ENCODE measurements at regions not wholly inside any gene's neighbourhood (a gene's known extent, or its start where the extent isn't known, plus 50 kb on each side); places are given as distances from the start of the nearest gene placed in this dataset.

DNA sequence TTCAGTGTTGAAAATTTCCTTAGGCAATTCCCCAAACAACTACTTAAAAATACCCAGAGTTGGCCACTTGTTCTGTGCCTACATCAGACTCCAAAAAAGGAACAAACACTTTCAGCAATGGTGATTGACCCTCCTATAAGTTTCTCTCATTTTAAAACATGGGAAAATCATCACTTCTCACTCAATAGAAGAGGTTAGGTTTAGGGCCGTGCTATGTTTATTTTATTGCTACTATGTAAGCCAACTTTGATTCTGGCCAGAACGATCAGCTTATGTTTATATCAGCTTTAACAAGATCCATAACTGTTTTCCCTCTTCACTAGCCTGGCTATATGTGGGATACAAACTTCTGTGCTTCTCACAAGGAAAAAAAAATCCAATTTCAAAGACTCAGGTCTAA, 133.1 kb downstream of the MTNR1A start:
- H3K36me3 ChIP-seq (ENCODE audit: insufficient read depth, low read length, poor library complexity, severe bottlenecking) = no peaks in the 10 kb centered on the region
- H3K27ac ChIP-seq (ENCODE audit: low read depth, low read length, poor library complexity, severe bottlenecking) = no peak overlapping the region
- no peak for TF ChIP-seq EZH2 (IDR thresholded peaks at IDR 0.05; ENCODE audit: borderline replicate concordance, low read depth, low read length, poor library complexity, severe bottlenecking)
- no peak for TF ChIP-seq CTCF (conservative IDR thresholded peaks at IDR 0.05; ENCODE audit: low read depth, low read length)
- ChIA-PET POLR2A (ENCODE audit: low non-redundant PET) (no interaction called here), CTCF (interaction anchor here (0.7 kb wide), 1 partner anchor 140 kb away, joined by 3 read pairs; no protein-coding TSS in a partner anchor)
- no peaks in the 10 kb centered on the region for H3K27me3 ChIP-seq (replicated peaks; ENCODE audit: insufficient read depth, low read depth, low read length, poor library complexity)
- intact Hi-C loops (cut with micrococcal nuclease; ENCODE audit: unreplicated experiment) = no loop called here
- no peak for DNase-seq (ENCODE audit: low spot score)
- H3K4me3 ChIP-seq (ENCODE audit: low read depth, low read length, poor library complexity, severe bottlenecking) = no peak overlapping the region
- no TSS peak for BruUV-seq (replicated peaks)
- no peaks in the 10 kb centered on the region for H3K9me3 ChIP-seq (ENCODE audit: low read depth, low read length, poor library complexity, severe bottlenecking)
- H3K4me1 ChIP-seq (ENCODE audit: insufficient read depth, low read length, poor library complexity, severe bottlenecking) = no peaks in the 10 kb centered on the region

- CTCF ChIA-PET = no interaction called here
- POLR2A ChIA-PET (ENCODE audit: low non-redundant PET) = no interaction called here
- TF ChIP-seq CTCF (conservative IDR thresholded peaks at IDR 0.05; ENCODE audit: low read depth, low read length) (no peak), EZH2 (IDR thresholded peaks at IDR 0.05; ENCODE audit: borderline replicate concordance, low read depth, low read length, poor library complexity, severe bottlenecking) (no peak)
- no peaks in the 10 kb centered on the region for H3K9me3 ChIP-seq (ENCODE audit: low read depth, low read length, poor library complexity, severe bottlenecking)
- peak; percentile 37 for DNase-seq (ENCODE audit: low spot score)
- intact Hi-C loops (cut with micrococcal nuclease; ENCODE audit: unreplicated experiment) = no loop called here
- no peak overlapping the region for H3K27ac ChIP-seq (ENCODE audit: low read depth, low read length, poor library complexity, severe bottlenecking)
- no peaks in the 10 kb centered on the region for H3K4me1 ChIP-seq (ENCODE audit: insufficient read depth, low read length, poor library complexity, severe bottlenecking)
- H3K4me3 ChIP-seq (ENCODE audit: low read depth, low read length, poor library complexity, severe bottlenecking) = no peak overlapping the region
- no peaks in the 10 kb centered on the region for H3K36me3 ChIP-seq (ENCODE audit: insufficient read depth, low read length, poor library complexity, severe bottlenecking)
- BruUV-seq (replicated peaks) = no TSS peak
- no peaks in the 10 kb centered on the region for H3K27me3 ChIP-seq (replicated peaks; ENCODE audit: insufficient read depth, low read depth, low read length, poor library complexity)
These were observed 138.8 kb downstream of the MTNR1A start for GRCh38 chr4:186416451-186417060.

DNA sequence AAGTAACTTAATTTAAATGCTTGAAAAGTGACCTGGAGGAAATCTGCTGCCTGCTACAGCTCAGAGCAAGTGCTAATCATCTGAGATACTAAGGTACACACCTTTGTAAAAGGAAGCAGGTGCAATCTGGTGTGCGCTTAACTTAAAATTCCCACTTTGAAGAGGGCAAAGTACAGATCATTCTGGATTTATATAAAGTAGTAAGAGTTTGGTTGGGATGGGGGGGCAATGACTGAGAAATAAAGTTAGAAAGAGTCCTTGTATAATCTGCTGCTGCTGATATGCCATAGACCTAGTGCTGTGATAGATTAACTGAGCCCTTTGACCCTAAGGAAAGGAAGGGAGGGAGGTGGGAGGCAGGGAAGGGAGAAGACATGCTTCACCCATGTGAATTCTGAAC, 141.0 kb downstream of the MTNR1A start:
- DNase-seq (ENCODE audit: low spot score) = no peak
- no peaks in the 10 kb centered on the region for H3K36me3 ChIP-seq (ENCODE audit: insufficient read depth, low read length, poor library complexity, severe bottlenecking)
- POLR2A ChIA-PET (ENCODE audit: low non-redundant PET) = no interaction called here
- no peak overlapping the region for H3K4me3 ChIP-seq (ENCODE audit: low read depth, low read length, poor library complexity, severe bottlenecking)
- no peaks in the 10 kb centered on the region for H3K9me3 ChIP-seq (ENCODE audit: low read depth, low read length, poor library complexity, severe bottlenecking)
- intact Hi-C loops (cut with micrococcal nuclease; ENCODE audit: unreplicated experiment) = no loop called here
- H3K4me1 ChIP-seq (ENCODE audit: insufficient read depth, low read length, poor library complexity, severe bottlenecking) = no peaks in the 10 kb centered on the region
- H3K27me3 ChIP-seq (replicated peaks; ENCODE audit: insufficient read depth, low read depth, low read length, poor library complexity) = no peaks in the 10 kb centered on the region
- no peak overlapping the region for H3K27ac ChIP-seq (ENCODE audit: low read depth, low read length, poor library complexity, severe bottlenecking)
- no peak for TF ChIP-seq EZH2 (IDR thresholded peaks at IDR 0.05; ENCODE audit: borderline replicate concordance, low read depth, low read length, poor library complexity, severe bottlenecking)
- no peak for TF ChIP-seq CTCF (conservative IDR thresholded peaks at IDR 0.05; ENCODE audit: low read depth, low read length)
- CTCF ChIA-PET = no interaction called here
- no TSS peak for BruUV-seq (replicated peaks)

Measured in A673 (cell line).